MCF 10A (cell line): ENCODE measurements at regions not wholly inside any gene's neighbourhood (a gene's known extent, or its start where the extent isn't known, plus 50 kb on each side); places are given as distances from the start of the nearest gene placed in this dataset.

Experiments used
- BruUV-seq: library from RNA; stranded (reverse); fragments of 400-500 nt; replicated peaks from 2 replicates; lab custom pipeline; 2021; lab: Mats Ljungman, UMichigan
- CTCF ChIA-PET: fragments of 300-600 bp; sonication (Branson Sonifier 250); formaldehyde crosslinking; extraction: SDS; loops from one replicate; lab custom pipeline; 2021; ENCODE audit warnings: antibody characterized with exemption, inconsistent platforms; lab: Yijun Ruan, JAX
- POLR2A ChIA-PET: fragments of 300-600, 350-650 bp; sonication (Branson Sonifier 250); formaldehyde crosslinking; extraction: SDS; loops from one replicate; lab custom pipeline; 2020; ENCODE audit warnings: antibody characterized with exemption, inconsistent platforms; lab: Yijun Ruan, JAX
- DNase-seq: peaks from one replicate; pipeline ENCODE4 v3.0.0-alpha.2; 2018; ENCODE audit not compliant: unreplicated experiment
- H3K27ac Mint-ChIP-seq: one replicate; pipeline ENCODE4 v1.8.0; 2022; ENCODE audit warnings: mild to moderate bottlenecking, low read depth, mixed read lengths; ENCODE audit not compliant: unreplicated experiment
- H3K27me3 Mint-ChIP-seq: one replicate; pipeline ENCODE4 v1.8.0; 2022; ENCODE audit warnings: mixed read lengths; ENCODE audit not compliant: insufficient read depth, unreplicated experiment
- H3K36me3 Mint-ChIP-seq: one replicate; pipeline ENCODE4 v1.8.0; 2022; ENCODE audit warnings: mild to moderate bottlenecking, moderate library complexity, mixed read lengths; ENCODE audit not compliant: insufficient read depth, unreplicated experiment
- H3K4me1 Mint-ChIP-seq: one replicate; pipeline ENCODE4 v1.8.0; 2022; ENCODE audit warnings: mixed read lengths; ENCODE audit not compliant: insufficient read depth, unreplicated experiment
- H3K4me3 Mint-ChIP-seq: one replicate; pipeline ENCODE4 v1.8.0; 2022; ENCODE audit warnings: mild to moderate bottlenecking, moderate library complexity, mixed read lengths; ENCODE audit not compliant: unreplicated experiment
- H3K9me3 Mint-ChIP-seq: one replicate; pipeline ENCODE4 v1.8.0; 2022; ENCODE audit warnings: mixed read lengths; ENCODE audit not compliant: unreplicated experiment
- intact Hi-C: fragments of 100-400 bp; cut with micrococcal nuclease; formaldehyde crosslinking; loops from 2 replicates; pipeline ENCODE4 v1.14.1; 2022
- TF ChIP-seq, protein P1 (sequence below): fragments of 200-600 bp; IDR thresholded peaks from one replicate; pipeline ENCODE4 v1.8.0; 2022; ENCODE audit warnings: antibody characterized with exemption, mild to moderate bottlenecking; ENCODE audit not compliant: unreplicated experiment

GRCh38 chr2:59724746-59725145 lies 828.7 kb downstream of the BCL11A start:
- no TSS peak for BruUV-seq
- TF ChIP-seq, protein P1, sequence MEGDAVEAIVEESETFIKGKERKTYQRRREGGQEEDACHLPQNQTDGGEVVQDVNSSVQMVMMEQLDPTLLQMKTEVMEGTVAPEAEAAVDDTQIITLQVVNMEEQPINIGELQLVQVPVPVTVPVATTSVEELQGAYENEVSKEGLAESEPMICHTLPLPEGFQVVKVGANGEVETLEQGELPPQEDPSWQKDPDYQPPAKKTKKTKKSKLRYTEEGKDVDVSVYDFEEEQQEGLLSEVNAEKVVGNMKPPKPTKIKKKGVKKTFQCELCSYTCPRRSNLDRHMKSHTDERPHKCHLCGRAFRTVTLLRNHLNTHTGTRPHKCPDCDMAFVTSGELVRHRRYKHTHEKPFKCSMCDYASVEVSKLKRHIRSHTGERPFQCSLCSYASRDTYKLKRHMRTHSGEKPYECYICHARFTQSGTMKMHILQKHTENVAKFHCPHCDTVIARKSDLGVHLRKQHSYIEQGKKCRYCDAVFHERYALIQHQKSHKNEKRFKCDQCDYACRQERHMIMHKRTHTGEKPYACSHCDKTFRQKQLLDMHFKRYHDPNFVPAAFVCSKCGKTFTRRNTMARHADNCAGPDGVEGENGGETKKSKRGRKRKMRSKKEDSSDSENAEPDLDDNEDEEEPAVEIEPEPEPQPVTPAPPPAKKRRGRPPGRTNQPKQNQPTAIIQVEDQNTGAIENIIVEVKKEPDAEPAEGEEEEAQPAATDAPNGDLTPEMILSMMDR, result no peak
- ChIA-PET POLR2A (no interaction called here), CTCF (no interaction called here)
- DNase-seq, result no peak
- Mint-ChIP-seq H3K36me3 (no peaks in the 10 kb centered on the region), H3K4me1 (no peaks in the 10 kb centered on the region), H3K27ac (no peak overlapping the region), H3K27me3 (no peaks in the 10 kb centered on the region), H3K9me3 (no peaks in the 10 kb centered on the region), H3K4me3 (no peak overlapping the region)
- intact Hi-C loops, result no loop called here

DNA sequence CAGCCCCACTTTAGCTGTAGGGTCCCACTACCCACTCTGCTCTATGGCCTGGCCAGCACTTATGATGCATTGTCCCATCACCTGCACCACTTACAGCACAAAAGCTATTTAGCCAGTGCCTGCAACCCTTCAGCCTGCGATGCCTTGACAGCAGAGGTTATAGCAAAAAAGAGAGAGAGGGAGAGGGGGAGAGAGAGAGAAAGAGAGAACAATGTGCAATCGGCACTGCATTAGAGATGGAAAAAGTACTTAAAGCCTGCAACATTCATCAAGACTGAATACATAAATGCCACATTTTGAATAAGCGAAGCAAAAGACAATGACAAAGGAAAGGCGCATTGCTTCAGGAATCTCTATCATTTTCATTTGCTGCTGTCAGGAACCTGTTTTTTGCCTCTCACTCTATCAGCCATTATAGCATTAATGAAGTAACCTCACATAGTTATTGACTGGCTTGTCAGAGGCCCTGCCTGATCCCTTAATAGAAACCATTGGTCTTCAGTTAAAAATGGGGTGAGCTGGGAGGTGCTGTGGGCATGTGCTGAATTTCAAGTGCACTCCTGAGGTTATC lies 833.1 kb downstream of the BCL11A start:
- no TSS peak for BruUV-seq
- Mint-ChIP-seq H3K4me1 (no peaks in the 10 kb centered on the region), H3K4me3 (no peak overlapping the region), H3K9me3 (no peaks in the 10 kb centered on the region), H3K27ac (no peak overlapping the region), H3K36me3 (no peaks in the 10 kb centered on the region), H3K27me3 (no peaks in the 10 kb centered on the region)
- POLR2A ChIA-PET, result interaction anchor here (0.7 kb wide), 1 partner anchor 173 kb away, joined by 3 read pairs; no protein-coding TSS in a partner anchor
- intact Hi-C loops, result no loop called here
- CTCF ChIA-PET, result interaction anchor here (0.5 kb wide), 1 partner anchor 1758 kb away, joined by 3 read pairs; no protein-coding TSS in a partner anchor
- TF ChIP-seq, protein P1, result no peak
- no peak for DNase-seq

DNA sequence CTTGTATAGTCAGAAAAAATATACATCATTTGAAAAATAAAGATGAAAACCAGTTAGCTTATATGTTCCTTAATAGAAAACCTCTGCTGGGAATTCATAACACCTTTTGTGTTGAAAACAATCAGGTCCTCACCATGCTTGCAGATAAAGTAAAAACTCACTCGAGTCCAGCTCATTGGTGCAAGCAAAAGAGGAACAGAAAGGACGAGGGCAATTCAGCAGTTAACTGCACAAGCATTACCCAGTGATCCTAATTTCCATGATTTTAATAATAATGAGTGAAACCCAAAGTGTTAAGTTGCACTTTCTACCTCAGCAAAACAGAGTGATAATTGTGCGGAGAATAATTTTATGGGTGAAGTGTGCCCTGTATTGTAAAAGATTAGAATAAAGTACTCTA lies 839.9 kb downstream of the BCL11A start:
- TF ChIP-seq, protein P1, result no peak
- DNase-seq, result no peak
- Mint-ChIP-seq H3K4me3 (no peak overlapping the region), H3K36me3 (no peaks in the 10 kb centered on the region), H3K27me3 (no peaks in the 10 kb centered on the region), H3K4me1 (no peaks in the 10 kb centered on the region), H3K27ac (no peak overlapping the region), H3K9me3 (no peaks in the 10 kb centered on the region)
- CTCF ChIA-PET, result no interaction called here
- POLR2A ChIA-PET, result no interaction called here
- BruUV-seq, result no TSS peak
- intact Hi-C loops, result no loop called here

DNA sequence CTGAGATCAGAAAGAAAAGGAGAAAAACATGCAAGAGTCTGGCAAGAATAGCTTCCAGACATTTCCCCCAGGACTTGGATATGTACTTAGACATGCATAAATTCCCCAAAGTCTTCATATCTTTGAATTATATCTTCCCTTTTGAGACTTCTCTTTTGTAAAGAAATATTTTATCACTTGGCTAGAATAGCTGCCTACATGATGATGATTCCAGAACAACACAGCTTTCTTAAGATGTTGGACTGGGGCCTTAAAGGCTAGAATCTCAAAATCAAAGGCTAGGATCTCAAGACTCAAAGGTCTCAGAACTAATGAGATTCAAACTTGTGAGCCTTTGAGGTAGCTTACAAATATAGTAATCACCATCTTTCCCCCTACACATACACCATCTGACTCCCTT lies 842.3 kb downstream of the BCL11A start:
- no TSS peak for BruUV-seq
- no peak for DNase-seq
- no peaks in the 10 kb centered on the region for H3K27me3 Mint-ChIP-seq
- ChIA-PET CTCF (interaction anchor here (1.0 kb wide), 1 partner anchor 262 kb away, joined by 3 read pairs; no protein-coding TSS in a partner anchor), POLR2A (no interaction called here)
- intact Hi-C loops, result no loop called here
- no peak overlapping the region for H3K4me3 Mint-ChIP-seq
- H3K4me1 Mint-ChIP-seq, result no peaks in the 10 kb centered on the region
- no peaks in the 10 kb centered on the region for H3K9me3 Mint-ChIP-seq
- TF ChIP-seq, protein P1, result no peak
- H3K27ac Mint-ChIP-seq, result no peak overlapping the region
- H3K36me3 Mint-ChIP-seq, result no peaks in the 10 kb centered on the region
